PFSK-1 (cell line): ENCODE measurements at regions not wholly inside any gene's neighbourhood (a gene's known extent, or its start where the extent isn't known, plus 50 kb on each side); places are given as distances from the start of the nearest gene placed in this dataset.

ENCODE experiments used
- POLR2AphosphoS5 ChIP-seq: IDR thresholded peaks from 2 replicates; pipeline ENCODE4 v1.6.1; 2012; ENCODE audit warnings: low read depth, mild to moderate bottlenecking, control low read depth, low read length, moderate library complexity
- SIN3A ChIP-seq: IDR thresholded peaks from 2 replicates; pipeline ENCODE4 v1.6.1; 2012; ENCODE audit warnings: mild to moderate bottlenecking, low read length, moderate library complexity, borderline replicate concordance; ENCODE audit not compliant: insufficient read depth
- TAF1 ChIP-seq: IDR thresholded peaks from 2 replicates; pipeline ENCODE4 v1.6.1; 2012; ENCODE audit warnings: low read length, control low read depth, borderline replicate concordance; ENCODE audit not compliant: insufficient read depth
- TF ChIP-seq, protein P1 (sequence below), 2 experiments: IDR thresholded peaks; 2 replicates each; pipeline versions ENCODE4 v1.6.1 to v1.8.0; 2011 to 2012; ENCODE audit warnings: low read depth in 2 of 2, low read length in 2 of 2, control low read depth in 1 of 2, inconsistent platforms in 1 of 2, mild to moderate bottlenecking in 1 of 2, moderate library complexity in 1 of 2; ENCODE audit not compliant: insufficient read depth in 1 of 2

DNA sequence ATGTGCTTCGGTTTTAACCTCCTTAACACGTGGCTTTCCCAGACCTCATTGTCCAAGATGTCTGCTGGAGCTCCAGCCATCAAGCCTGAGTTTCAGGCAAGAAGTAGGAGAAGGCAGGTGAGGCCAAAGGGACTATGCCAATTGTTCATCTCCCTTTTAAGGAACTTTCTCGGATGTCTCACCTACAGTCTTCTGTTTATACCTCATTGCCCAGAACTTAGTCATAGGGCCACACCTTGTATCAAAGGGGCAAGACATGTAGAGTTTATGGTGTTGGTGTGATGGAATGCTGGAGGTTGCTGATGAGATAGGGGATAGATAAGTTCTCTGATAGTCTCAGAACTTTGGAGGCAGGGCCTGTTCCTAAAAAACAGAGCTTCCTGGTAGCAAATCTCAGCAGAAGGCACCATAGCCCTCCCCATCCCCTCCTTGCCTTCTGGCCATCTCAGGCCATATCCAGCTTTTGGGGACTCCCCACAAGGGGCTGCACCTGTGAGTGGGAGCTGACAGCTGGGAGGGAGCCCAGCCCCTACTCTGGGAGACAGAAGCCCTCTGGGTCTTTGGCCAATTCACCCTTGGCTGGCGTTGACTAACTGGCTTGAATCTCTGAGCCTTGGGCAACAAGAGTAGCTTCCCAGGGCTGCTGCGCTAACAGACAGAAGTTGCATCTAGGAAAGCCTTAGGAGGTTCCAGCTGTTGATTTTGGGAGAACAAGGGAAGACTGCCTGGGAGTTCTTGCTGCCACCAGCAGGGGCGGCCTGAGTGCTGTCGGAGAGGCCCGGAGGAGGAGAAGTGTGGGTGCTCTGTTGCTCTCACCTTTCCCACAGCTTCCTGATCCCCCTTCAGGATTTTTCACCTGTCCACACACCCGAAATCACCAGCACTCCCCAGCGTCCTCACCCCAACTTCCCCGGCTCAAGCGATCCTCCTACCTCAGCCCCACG is 149.8 kb upstream of the THY1 start:
- no peak for TF ChIP-seq SIN3A
- TF ChIP-seq POLR2AphosphoS5 = no peak
- no peak for TF ChIP-seq TAF1
- TF ChIP-seq, protein P1, sequence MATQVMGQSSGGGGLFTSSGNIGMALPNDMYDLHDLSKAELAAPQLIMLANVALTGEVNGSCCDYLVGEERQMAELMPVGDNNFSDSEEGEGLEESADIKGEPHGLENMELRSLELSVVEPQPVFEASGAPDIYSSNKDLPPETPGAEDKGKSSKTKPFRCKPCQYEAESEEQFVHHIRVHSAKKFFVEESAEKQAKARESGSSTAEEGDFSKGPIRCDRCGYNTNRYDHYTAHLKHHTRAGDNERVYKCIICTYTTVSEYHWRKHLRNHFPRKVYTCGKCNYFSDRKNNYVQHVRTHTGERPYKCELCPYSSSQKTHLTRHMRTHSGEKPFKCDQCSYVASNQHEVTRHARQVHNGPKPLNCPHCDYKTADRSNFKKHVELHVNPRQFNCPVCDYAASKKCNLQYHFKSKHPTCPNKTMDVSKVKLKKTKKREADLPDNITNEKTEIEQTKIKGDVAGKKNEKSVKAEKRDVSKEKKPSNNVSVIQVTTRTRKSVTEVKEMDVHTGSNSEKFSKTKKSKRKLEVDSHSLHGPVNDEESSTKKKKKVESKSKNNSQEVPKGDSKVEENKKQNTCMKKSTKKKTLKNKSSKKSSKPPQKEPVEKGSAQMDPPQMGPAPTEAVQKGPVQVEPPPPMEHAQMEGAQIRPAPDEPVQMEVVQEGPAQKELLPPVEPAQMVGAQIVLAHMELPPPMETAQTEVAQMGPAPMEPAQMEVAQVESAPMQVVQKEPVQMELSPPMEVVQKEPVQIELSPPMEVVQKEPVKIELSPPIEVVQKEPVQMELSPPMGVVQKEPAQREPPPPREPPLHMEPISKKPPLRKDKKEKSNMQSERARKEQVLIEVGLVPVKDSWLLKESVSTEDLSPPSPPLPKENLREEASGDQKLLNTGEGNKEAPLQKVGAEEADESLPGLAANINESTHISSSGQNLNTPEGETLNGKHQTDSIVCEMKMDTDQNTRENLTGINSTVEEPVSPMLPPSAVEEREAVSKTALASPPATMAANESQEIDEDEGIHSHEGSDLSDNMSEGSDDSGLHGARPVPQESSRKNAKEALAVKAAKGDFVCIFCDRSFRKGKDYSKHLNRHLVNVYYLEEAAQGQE (IDR thresholded peaks at IDR 0.05; ENCODE audit: insufficient read depth in 1 of 2, low read depth in 2 of 2, low read length in 2 of 2) = no peak
